ENCODE measurements at regions not wholly inside any gene's neighbourhood (a gene's known extent, or its start where the extent isn't known, plus 50 kb on each side); places are given as distances from the start of the nearest gene placed in this dataset.

DNA sequence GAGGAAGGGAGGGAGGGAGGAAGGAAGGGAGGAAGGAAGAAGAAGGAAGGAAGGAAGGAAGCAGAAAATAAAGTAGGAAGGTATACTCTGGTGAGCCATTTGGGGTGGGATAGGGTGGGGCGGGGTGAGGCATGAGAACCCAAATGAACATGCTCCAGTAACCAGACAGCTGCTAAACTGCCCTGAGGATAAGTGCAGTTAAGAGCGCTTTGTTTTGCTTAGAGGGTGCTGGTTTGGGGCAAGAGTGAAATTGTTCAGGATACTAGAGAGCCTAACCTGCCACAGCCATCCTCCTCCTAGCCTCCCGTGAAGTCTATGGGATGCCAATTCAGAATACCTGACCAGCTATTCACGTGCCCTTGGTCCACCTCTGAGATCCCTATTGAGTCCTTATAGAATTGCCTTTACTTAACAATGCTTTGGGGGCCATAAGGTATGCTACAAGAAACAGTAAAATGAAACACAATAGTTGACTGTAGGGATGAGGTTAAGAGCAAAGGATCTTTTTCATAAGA, 59.0 kb upstream of the ATF3 start:
- TF ChIP-seq POLR2A (IDR thresholded peaks at IDR 0.05) (no peak), EP300 (IDR thresholded peaks at IDR 0.05) (no peak), POLR2AphosphoS5 (IDR thresholded peaks at IDR 0.05) (no peak)
- TF ChIP-seq, protein P1, sequence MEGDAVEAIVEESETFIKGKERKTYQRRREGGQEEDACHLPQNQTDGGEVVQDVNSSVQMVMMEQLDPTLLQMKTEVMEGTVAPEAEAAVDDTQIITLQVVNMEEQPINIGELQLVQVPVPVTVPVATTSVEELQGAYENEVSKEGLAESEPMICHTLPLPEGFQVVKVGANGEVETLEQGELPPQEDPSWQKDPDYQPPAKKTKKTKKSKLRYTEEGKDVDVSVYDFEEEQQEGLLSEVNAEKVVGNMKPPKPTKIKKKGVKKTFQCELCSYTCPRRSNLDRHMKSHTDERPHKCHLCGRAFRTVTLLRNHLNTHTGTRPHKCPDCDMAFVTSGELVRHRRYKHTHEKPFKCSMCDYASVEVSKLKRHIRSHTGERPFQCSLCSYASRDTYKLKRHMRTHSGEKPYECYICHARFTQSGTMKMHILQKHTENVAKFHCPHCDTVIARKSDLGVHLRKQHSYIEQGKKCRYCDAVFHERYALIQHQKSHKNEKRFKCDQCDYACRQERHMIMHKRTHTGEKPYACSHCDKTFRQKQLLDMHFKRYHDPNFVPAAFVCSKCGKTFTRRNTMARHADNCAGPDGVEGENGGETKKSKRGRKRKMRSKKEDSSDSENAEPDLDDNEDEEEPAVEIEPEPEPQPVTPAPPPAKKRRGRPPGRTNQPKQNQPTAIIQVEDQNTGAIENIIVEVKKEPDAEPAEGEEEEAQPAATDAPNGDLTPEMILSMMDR (IDR thresholded peaks at IDR 0.05), result no peak

Measured in sigmoid colon (tissue), 4 donors.